Sciatic nerve (tissue), 2 donors: ENCODE measurements at regions not wholly inside any gene's neighbourhood (a gene's known extent, or its start where the extent isn't known, plus 50 kb on each side); places are given as distances from the start of the nearest gene placed in this dataset.

Source experiments
- ATAC-seq: fragments of 200-7000 bp; cut with Tn5 transposase; one replicate; pipeline ENCODE4 v1.9.1; 2020; ENCODE audit warnings: mild to moderate bottlenecking, moderate library complexity
- DNase-seq: peaks from one replicate; pipeline ENCODE4 v3.0.0-alpha.2; 2020; ENCODE audit warnings: low spot score
- intact Hi-C: fragments of 100-400 bp; cut with DNase I; formaldehyde crosslinking; loops from one replicate; pipeline ENCODE4 v1.14.2; 2022
- donor health status: DM: no; HTN: no; CAD: no.
- donor health status: DM: no; HTN: no; CAD: no.

DNA sequence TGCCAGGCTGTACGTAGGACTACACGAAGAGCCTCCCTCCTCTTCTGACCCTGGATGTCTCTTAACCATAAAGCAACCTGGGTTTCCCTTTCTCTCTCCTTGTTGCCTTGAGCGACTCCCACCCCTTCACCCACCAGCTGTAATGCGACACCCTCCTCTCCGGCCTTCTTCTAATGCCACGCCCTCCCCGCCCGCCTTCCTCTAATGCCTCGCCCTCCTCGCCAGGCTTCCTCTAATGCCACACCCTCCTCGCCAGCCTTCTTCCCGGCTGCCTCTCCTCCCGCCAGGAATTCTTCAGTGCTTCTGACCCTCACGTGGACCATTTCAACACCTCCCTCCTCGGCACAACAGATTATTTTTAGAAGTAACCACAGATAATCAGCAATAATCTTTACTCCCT, 348.5 kb upstream of the SHH start:
- ATAC-seq (no peak), DNase-seq (no peak)
- intact Hi-C loops = no loop called here

DNA sequence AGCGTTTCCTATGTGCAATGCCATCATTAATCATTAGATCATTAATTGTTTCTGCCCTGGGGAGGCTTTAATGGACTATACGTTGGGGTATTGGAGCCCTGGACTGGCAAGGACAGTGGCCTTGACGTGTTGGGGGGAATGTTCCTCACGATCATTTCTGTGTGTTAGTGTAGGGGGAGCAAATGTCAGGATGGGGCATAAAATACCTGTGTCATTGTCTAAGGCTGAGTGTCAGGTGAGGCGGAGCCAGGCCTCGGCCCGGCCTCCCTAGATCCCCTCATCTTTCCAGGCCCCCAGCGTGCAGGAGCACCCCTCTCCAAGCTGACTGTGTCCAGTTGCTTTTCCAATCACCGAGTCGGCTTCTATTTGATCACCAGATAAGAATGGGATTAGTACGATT, 346.4 kb upstream of the SHH start:
- DNase-seq (no peak), ATAC-seq (no peak)
- intact Hi-C loops = no loop called here

DNA sequence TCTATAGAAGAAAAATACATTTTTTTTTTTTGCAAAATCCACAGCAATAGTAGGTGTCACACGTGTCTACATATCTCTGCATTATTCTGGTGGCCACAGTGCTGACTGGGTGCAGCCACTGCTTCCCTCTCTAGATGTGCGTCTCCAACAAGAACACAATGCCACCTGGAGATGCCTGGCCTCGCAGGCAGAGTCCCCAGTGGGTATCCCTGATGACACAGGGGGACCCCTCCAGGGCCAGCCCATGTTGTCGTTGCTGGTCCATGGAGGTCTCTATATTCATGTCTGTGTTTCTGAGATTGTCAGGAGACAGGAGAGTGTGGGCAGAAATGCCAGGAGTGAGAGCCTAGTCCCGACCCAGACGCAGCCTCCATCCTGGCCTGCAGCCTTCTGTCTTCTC, 345.9 kb upstream of the SHH start:
- intact Hi-C loops = no loop called here
- DNase-seq (peak; percentile 21), ATAC-seq (no peak)

DNA sequence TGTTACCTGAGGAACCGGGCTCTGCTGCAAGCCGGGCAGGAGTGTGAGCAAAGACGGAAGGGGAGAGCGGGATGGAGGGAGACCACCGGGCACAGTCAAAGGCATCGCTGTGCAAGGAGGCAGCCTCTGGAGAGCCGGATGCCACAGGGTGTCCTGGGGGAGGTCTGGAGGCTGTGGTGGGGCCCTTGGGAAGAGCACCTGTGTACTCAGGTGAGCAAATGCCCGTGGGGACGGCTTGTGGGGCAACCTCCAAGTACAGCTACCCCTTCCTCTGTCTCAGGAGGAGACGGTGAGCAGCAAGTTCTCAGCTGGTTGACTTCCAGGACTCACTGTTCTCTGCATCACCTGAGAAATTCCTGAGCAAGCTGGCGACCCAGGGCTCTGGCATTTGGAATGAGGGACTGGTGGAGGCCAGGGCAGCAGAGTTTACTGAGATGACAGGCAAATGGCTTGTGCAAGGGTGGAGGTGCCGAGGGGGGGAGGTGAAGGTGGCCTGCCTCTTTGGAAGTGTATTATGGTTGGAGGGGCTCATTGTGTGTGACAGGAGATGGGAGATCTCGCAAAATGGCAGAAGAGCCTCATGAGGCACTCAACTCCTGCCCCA, 345.2 kb upstream of the SHH start:
- intact Hi-C loops = no loop called here
- ATAC-seq (no peak), DNase-seq (peak; percentile 42)

DNA sequence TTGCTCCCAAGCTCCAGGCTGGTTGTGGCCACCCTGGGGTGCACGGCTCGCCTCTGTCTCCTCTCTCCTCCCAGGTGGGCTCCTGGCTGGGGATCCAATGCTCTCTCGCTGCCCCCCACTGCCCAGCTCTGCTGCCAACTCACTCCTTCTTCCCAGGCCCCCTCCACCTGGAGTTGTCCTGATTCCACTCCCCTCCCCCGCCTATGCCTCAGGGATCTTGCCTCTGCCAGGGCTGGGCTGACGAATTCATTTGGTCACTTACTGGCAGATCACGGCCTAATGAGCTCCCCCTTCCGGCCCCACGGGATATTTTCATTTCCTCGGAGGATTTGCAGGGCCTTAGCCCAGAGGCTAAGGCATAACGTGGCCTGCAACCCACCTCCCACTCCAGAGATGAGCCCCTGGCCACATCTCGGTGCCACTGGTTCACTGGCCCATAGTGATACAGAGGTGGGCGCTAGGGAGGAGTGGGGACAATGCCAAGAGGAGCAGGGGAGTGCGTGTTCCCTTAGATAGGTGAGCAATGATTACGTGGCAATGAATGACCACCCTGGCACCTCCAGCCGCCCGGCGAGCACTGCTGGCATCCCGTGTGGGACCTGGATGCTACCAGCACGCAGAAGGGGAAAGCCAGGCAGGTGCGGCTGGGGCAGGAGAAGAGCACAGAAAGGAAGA, 344.6 kb upstream of the SHH start:
- DNase-seq = peak; percentile 51
- intact Hi-C loops = no loop called here
- peak; percentile 41 for ATAC-seq

DNA sequence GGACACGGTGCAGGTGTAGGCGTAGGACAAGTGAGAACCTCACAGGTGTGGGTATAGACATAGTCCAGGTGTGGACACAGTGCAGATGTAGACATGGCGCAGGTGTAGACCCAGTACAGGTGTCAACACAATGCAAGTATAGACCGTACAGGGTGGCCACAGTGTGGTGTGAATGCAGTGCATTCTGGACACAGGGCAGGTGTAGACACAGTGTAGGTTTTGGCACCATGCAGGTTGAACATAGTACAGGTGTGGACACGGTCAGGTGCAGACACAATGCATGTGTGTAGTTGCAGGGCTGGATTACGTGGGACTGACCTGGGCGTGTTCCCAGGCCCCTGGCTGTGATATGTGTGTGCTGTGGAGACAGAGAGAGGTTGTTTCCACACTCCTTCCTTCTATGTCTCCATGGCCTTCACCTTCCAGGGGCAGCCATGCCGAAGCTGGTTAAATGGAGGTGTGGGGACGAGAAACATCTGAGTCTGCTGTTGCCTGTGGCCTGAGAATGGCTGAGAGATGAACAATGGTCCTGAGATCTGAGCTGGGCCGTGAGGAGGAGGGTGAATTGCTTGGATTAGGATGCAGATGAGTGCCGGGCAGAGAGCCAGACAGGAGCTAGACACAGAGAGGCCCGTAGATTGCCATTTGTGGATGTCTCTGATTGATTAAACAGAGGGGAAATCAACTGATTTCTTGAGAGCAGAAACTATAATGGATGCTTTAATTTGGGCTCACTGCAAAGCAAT, 343.9 kb upstream of the SHH start:
- intact Hi-C loops = no loop called here
- DNase-seq (peak; percentile 27), ATAC-seq (no peak)

DNA sequence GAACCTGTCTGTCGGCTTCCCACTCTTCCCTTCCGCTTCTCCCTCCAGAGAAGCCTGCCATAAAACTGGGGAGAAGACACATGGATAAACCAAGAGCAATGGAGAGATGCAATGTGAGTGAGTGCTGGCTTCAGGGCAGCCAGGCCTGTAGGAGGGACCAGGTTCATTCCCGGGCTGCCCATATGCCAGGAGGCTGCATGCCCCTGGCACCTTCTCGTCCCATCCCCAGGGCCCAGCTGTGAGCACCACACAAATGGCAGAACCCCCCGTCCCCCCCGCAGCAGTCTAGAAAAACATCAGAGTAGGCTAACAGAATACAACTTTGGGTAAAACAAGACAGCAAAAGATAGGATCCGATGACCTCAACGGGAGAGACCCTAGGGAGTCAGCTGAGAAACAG, 341.3 kb upstream of the SHH start:
- intact Hi-C loops = no loop called here
- DNase-seq = no peak
- no peak for ATAC-seq

DNA sequence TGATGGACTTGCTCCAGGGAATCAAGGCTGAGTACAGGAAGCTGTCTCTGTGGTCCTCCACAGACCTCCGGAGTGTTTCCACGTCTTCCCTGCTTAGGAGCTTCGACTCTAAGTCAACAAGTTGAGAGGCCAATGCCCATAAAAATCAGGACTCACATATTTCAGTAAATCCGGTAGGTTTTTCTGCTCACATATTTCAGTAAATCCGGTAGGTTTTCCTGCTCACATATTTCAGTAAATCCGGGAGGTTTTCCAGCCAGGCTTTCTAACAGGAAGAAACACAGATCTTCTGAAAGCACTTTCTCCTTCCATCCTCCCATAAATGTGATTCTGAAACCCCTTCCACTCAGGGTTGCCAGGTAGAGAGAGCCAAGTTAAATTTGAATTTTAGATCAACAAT, 340.1 kb upstream of the SHH start:
- DNase-seq (no peak), ATAC-seq (no peak)
- intact Hi-C loops = no loop called here

DNA sequence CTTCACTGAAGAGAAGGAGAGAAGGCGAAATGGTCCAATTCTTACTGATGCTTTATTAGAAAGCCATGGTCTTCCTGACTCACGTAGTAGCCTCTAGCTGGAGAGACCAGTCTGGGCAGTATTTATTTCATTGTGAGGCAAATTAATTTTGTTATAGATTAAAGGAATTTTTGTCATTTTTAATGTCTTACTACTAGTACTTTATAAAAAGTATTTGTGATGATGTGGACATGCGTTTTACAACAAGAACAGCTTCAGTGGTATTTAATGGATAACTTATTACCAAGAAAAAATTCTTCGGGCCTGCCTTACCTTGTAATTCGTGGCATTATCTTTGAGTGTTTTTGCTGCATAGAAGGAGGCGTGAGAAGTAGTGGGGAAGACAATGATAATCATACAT, 339.4 kb upstream of the SHH start:
- intact Hi-C loops = no loop called here
- DNase-seq (no peak), ATAC-seq (no peak)

DNA sequence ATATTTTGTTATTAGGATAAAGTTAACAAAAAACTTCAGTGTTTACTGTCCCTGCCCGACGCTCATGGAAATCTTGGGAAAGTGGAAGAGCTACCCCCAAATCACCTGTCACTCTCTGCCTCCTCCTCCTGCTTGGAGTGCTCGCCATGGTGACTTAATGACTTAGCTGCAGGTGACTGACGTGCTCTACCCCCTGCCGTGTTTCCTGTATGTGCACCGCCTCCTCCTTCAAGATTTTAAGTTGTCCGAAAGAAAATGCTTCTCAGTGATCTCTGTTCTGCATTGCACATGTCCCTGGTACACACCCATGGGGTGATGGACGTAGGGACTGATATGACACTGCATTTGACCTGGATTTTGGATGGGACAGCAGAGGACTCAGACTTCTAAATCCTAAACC, 338.8 kb upstream of the SHH start:
- no peak for DNase-seq
- no peak for ATAC-seq
- intact Hi-C loops = no loop called here

DNA sequence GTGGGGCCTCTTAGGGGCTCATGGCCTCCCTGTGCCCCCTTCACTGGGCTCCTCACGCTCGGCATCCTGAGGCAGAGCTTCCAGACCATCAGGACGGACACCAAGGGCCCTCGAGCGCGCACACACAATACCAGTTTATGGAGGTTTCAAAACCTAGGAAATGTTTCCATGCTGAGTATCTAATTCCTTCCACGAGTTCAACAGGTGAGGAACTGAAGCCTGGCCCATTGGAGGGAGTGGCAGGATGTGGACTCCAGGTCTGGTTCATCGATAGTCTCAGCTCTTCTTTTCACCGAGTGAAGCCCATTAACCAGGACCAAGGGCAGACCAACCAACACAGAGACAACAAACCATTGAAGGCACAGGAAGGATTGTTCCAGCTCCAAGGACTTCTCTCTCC, 336.7 kb upstream of the SHH start:
- ATAC-seq (no peak), DNase-seq (peak; percentile 22)
- intact Hi-C loops = no loop called here

DNA sequence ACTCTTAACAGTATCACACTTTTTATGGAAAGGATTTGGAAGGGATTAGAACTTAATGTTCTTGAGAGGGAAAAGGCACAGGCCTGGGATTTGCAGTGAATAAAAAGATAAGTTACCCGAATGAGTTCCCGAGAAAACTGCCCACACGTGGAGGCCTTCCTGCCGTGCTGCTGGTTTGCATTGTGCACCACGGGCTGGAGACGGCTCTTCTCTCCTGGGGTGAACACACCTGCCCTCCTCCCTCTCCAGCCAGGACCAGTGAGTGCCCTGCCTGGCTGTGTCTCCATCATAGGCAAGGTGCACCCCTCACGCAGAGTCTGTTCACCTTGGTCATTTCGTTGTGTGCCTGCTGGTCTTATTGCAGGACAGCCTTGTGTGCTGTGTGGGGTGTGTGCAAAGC, 336.3 kb upstream of the SHH start:
- intact Hi-C loops = no loop called here
- ATAC-seq = no peak

DNA sequence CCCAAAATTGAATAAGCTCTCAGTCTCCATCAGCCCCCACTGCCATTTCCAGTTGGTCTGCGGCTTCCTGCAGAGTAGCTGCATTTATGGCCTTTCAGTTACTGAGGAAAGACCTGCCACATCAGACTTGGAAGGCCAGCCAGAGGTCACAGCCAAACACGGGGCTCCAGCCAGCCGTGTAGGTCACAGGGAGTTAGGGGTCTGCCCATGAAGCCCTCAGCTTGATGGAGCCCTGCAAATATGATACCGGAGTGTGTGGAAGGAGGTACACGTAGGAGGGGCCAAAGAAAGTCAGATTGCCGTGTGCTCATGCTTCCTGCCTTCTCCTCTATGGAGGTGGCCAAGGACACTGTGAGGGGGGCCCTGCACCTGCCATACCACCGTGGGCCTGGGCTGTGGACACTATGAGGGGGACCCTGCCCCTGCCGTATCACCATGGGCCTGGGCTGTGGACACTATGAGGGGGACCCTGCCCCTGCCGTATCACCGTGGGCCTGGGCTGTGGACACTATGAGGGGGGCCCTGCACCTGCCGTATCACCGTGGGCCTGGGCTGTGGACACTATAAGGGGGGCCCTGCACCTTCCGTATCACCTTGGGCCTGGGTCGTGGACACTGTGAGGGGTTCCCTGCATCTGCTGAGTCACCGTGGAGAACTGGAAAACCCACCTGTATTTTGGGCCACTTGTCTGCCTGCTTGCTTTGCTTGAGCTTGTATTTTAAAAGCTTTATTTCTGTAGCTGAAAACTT, 335.7 kb upstream of the SHH start:
- DNase-seq (peak; percentile 31), ATAC-seq (no peak)
- intact Hi-C loops = no loop called here

More for the DNA sequence above, 336.3 kb upstream of the SHH start:
- peak; percentile 28 for DNase-seq

DNA sequence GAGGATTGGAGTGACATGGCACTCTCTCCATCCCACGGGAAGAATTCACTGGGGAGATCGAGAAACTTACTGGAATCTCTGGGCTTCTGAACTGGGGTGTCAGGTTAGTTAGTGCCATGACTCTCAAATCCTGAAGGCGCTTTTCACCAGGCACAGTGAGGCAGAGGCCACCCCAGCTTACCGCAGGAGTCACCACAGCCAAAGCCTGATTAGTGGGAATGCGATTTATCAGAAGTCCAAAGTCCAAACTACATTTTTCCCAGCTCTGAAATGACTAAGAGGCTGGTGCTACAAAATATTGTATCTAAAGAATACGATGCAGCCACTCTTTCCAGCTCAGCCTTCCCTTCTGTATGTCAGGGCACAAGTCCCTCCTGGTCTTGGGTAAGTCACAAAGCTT, 334.8 kb upstream of the SHH start:
- no peak for ATAC-seq
- intact Hi-C loops = no loop called here
- DNase-seq = no peak

DNA sequence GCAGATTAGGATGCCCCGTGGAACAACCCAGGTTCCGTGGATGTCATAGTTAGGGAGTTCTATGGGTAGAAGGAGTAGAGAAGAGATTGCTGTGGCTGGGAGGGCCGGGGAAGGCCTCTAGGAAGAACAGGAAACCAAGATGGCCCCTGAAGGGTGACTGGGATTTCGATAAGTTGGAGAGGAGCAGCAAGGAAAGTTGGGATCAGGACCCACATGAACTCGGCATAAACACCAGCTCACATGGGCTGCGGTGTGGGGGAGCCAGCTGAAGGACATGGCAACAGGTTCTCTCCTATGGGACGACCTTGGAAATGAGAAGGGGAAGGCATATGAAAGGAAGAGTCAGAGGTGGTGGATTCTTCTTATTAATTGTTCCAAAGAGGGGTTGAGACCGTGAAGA, 333.7 kb upstream of the SHH start:
- intact Hi-C loops = no loop called here
- ATAC-seq = no peak
- DNase-seq = peak; percentile 10

DNA sequence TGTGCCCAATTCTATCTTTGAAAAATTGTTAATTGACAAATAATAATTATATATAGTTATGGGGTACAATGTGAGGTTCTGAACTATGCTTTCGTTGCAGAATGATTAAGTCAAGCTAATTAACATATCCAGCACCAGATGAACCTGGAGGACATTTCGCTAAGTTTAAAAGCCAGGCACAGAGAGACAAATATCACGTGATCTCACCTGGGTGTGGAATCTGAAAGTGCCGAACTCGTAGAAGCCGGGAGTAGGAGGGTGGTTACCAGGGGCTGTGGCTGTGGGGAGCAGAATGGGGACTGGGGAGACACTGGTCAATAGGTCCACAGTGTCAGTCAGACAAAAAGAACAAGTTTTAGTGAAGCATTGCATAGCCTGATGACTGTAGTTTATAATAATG, 332.9 kb upstream of the SHH start:
- intact Hi-C loops = no loop called here
- ATAC-seq (no peak), DNase-seq (no peak)

DNA sequence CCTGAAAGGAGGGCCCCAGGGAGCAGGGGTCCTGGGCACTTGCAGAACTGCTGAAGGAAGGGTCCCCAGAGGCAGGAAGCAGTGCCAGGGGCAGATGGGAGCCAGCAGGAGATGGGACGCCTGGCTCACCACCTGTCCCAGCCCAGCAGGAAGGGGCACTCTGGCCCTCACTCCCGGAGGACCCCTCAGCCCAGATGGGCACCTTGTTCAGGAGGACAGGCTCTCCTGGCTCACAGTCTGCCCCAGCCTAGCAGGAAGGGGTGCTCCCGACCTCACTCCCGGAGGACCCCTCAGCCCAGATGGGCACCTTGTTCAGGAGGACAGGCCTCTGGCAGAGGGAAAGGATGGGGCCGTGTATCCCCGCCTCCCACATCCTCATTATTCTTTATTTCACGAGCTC, 331.4 kb upstream of the SHH start:
- no peak for ATAC-seq
- intact Hi-C loops = no loop called here
- peak; percentile 9 for DNase-seq

DNA sequence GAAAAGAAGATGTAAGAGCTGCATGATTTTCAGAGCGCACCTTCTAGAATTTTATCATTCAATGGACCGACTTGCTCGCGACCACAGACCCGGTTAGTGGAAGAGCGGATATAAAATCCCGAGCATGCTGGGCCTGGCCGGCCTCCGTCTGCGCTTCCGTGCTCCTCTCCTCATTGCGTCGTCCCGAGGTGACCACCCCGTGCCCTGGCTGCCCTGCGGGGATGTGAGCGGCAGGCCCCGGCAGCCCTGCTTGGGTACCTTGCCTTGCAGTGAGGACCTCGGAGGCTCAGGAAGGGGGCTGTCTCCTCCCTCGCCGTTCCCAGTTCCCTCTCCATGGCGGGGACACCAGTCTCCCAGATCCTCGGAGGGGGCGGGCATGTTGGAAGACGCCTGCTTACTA, 330.9 kb upstream of the SHH start:
- ATAC-seq (no peak), DNase-seq (peak; percentile 48)
- intact Hi-C loops = no loop called here

DNA sequence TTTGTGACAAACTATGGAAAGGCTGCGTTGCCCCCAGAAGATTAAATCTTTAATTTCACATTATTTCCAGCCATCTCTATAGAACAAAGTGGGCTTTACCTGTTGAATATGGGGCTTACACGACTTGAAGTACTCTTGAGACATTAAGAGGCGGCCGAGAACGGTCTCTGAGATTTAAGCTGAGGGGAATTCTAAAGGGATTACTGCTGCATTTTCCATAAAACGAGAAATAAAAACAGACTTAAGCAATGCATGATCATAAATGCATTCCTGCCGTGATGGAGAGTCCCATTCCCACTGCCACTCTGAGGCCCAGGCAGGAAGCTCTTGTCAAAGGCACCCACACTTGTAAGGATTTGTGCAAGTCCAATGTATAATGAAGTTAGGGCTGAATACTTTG, 329.7 kb upstream of the SHH start:
- DNase-seq = peak; percentile 23
- intact Hi-C loops = no loop called here

DNA sequence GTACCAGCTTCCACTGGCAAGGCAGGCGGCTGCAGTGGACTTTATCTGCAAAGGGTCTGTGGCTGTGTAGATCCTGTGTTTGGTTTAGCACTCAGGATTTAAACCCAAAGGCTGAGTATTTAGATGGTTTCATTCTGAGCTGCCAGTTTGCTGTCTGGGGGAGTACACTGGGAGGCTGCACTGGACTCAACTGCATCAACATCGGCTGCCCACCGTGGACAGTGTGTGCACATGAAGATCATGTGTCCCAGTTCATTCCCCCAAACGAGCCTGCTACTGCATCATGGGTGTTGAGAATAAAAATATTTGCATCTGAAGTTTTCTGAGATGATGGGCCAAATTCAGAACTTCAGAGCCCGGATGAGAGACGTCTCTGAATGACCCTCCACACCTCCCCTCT, 328.6 kb upstream of the SHH start:
- intact Hi-C loops = no loop called here
- DNase-seq = peak; percentile 7
- no peak for ATAC-seq

More for the DNA sequence above, 329.7 kb upstream of the SHH start:
- ATAC-seq = no peak
